Loucy (cell line): ENCODE measurements at regions not wholly inside any gene's neighbourhood (a gene's known extent, or its start where the extent isn't known, plus 50 kb on each side); places are given as distances from the start of the nearest gene placed in this dataset.

Experiments used
- H2AFZ ChIP-seq: fragments of 200-600 bp; sonication (generic); 2 replicates; pipeline ENCODE4 v1.6.0; 2016; ENCODE audit warnings: antibody characterized with exemption, mild to moderate bottlenecking, low read length, moderate library complexity
- H3F3A ChIP-seq: fragments of 200-600 bp; 2 replicates; pipeline ENCODE4 v1.6.0; 2016; ENCODE audit warnings: antibody characterized with exemption, low read depth, mild to moderate bottlenecking
- H3K27me3 ChIP-seq: fragments of 200-600 bp; sonication (generic); 2 replicates; pipeline ENCODE4 v1.6.1; 2014; ENCODE audit warnings: low read length, mild to moderate bottlenecking; ENCODE audit not compliant: insufficient read depth, poor library complexity, severe bottlenecking
- H3K36me3 ChIP-seq: fragments of 200-600 bp; sonication (generic); 2 replicates; pipeline ENCODE4 v1.6.1; 2016; ENCODE audit warnings: low read length; ENCODE audit not compliant: insufficient read depth
- H3K4me1 ChIP-seq: fragments of 200-600 bp; sonication (generic); 2 replicates; pipeline ENCODE4 v1.5.1; 2014; ENCODE audit warnings: low read length, mild to moderate bottlenecking; ENCODE audit not compliant: insufficient read depth, poor library complexity, severe bottlenecking
- H3K4me2 ChIP-seq: fragments of 200-600 bp; sonication (generic); 2 replicates; pipeline ENCODE4 v1.6.0; 2014; ENCODE audit warnings: antibody characterized with exemption, low read length, low read depth, mild to moderate bottlenecking; ENCODE audit not compliant: poor library complexity, severe bottlenecking
- H3K4me3 ChIP-seq: fragments of 200-600 bp; sonication (generic); 2 replicates; pipeline ENCODE4 v1.5.1; 2014; ENCODE audit warnings: low read length, mild to moderate bottlenecking, mixed read lengths; ENCODE audit not compliant: poor library complexity, severe bottlenecking
- H3K79me2 ChIP-seq: fragments of 200-600 bp; sonication (generic); 2 replicates; pipeline ENCODE4 v1.6.1; 2014; ENCODE audit warnings: low read length; ENCODE audit not compliant: insufficient read depth
- H3K9ac ChIP-seq: fragments of 200-600 bp; sonication (generic); 2 replicates; pipeline ENCODE4 v1.6.0; 2014; ENCODE audit warnings: mild to moderate bottlenecking, low read depth, low read length, moderate library complexity; ENCODE audit not compliant: poor library complexity, severe bottlenecking
- H3K9me2 ChIP-seq: fragments of 200-600 bp; sonication (generic); replicated peaks from 2 replicates; pipeline ENCODE4 v1.6.1; 2016; ENCODE audit warnings: low read depth, low read length, mixed read lengths
- H3K9me3 ChIP-seq: fragments of 200-600 bp; sonication (generic); 2 replicates; pipeline ENCODE4 v1.6.1; 2014; ENCODE audit warnings: mild to moderate bottlenecking, antibody characterized with exemption, low read length, low read depth; ENCODE audit not compliant: insufficient read depth
- H4K20me1 ChIP-seq: fragments of 200-600 bp; sonication (generic); 2 replicates; pipeline ENCODE4 v1.6.0; 2014; ENCODE audit warnings: antibody characterized with exemption, low read length, mild to moderate bottlenecking; ENCODE audit not compliant: insufficient read depth, poor library complexity, severe bottlenecking
- CTCF ChIP-seq: fragments of 200-600 bp; sonication (generic); conservative IDR thresholded peaks from 2 replicates; pipeline ENCODE4 v1.5.1; 2014; ENCODE audit warnings: mild to moderate bottlenecking, antibody characterized with exemption, low read length
- EZH2phosphoT487 ChIP-seq: fragments of 200-600 bp; IDR thresholded peaks from 2 replicates; pipeline ENCODE4 v1.6.1; 2018; ENCODE audit warnings: antibody characterized with exemption, mild to moderate bottlenecking, moderate library complexity, borderline replicate concordance

- no peak for TF ChIP-seq CTCF
- TF ChIP-seq EZH2phosphoT487: no peak
- no peak overlapping the region for H3K4me3 ChIP-seq
- H3K9me3 ChIP-seq: no peaks in the 10 kb centered on the region; the same call in 1 of the 2 replicates
These were observed 885.0 kb upstream of the LRRN3 start for GRCh38 chr7:110205899-110206298.

GRCh38 chr7:110209884-110210283 is 881.0 kb upstream of the LRRN3 start:
- H2AFZ ChIP-seq: no peak overlapping the region
- H3K4me2 ChIP-seq: no peak overlapping the region
- no peaks in the 10 kb centered on the region for H4K20me1 ChIP-seq
- H3K36me3 ChIP-seq: no peaks in the 10 kb centered on the region
- H3K9ac ChIP-seq: no peak overlapping the region
- H3K79me2 ChIP-seq: no peaks in the 10 kb centered on the region
- no peaks in the 10 kb centered on the region for H3K4me1 ChIP-seq
- H3K9me2 ChIP-seq: no peaks in the 10 kb centered on the region
- TF ChIP-seq EZH2phosphoT487: no peak
- no peak for TF ChIP-seq CTCF
- H3K27me3 ChIP-seq: no peaks in the 10 kb centered on the region
- H3F3A ChIP-seq: no peaks in the 10 kb centered on the region
- H3K9me3 ChIP-seq: no peaks in the 10 kb centered on the region
- H3K4me3 ChIP-seq: no peak overlapping the region

More at GRCh38 chr7:110205899-110206298, 885.0 kb upstream of the LRRN3 start:
- Histone ChIP-seq H3K9me2 (no peaks in the 10 kb centered on the region), H3K4me2 (no peak overlapping the region), H2AFZ (no peak overlapping the region), H3K4me1 (no peaks in the 10 kb centered on the region), H3K9ac (no peak overlapping the region), H3K27me3 (no peaks in the 10 kb centered on the region), H3F3A (no peaks in the 10 kb centered on the region), H4K20me1 (no peaks in the 10 kb centered on the region), H3K36me3 (no peaks in the 10 kb centered on the region), H3K79me2 (no peaks in the 10 kb centered on the region)

DNA sequence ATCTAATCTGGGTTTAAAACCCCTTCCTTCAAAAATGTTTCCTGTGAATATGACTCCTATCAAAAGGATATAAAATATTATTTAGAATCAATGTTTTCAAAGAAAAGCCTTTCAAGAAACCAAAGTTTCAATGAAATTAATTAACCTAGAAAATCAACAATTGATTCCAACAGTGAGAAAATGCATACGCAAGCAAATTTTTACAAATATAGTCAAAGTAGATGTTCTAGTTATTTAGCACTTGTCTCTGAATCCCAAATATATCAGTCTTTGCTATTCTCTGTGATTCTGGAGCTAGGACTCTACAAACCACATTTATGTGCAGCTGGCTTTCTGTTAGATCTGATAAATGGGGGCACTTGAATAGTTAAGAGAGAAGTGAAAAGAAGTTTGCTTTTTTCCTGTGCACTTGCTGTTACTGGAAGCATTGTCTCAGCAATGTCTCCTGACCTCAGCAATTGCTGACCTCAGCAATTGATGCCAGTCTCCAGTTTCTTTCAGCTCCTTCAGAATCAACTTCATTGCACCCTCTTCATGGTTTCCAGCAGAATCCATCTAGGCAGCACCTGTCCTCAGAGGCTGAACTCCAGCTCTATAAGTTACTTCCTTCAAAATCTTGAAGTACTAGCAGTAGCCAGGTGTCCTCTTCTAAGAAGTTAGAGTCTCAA is 879.9 kb upstream of the LRRN3 start:
- Histone ChIP-seq H3K79me2 (no peaks in the 10 kb centered on the region), H3F3A (no peaks in the 10 kb centered on the region)

More for the DNA sequence above, 879.9 kb upstream of the LRRN3 start:
- H3K36me3 ChIP-seq: no peaks in the 10 kb centered on the region
- H4K20me1 ChIP-seq: no peaks in the 10 kb centered on the region
- no peaks in the 10 kb centered on the region for H3K9me2 ChIP-seq
- H2AFZ ChIP-seq: no peak overlapping the region
- no peak overlapping the region for H3K4me2 ChIP-seq
- H3K27me3 ChIP-seq: no peaks in the 10 kb centered on the region
- no peaks in the 10 kb centered on the region for H3K9me3 ChIP-seq
- H3K9ac ChIP-seq: no peak overlapping the region
- H3K4me3 ChIP-seq: no peak overlapping the region
- H3K4me1 ChIP-seq: no peaks in the 10 kb centered on the region
- TF ChIP-seq EZH2phosphoT487: no peak
- no peak for TF ChIP-seq CTCF
